SK-MEL-5 (cell line): ENCODE measurements at regions not wholly inside any gene's neighbourhood (a gene's known extent, or its start where the extent isn't known, plus 50 kb on each side); places are given as distances from the start of the nearest gene placed in this dataset.
"Not testable (repeated sequence)": the region's sequence is repeated elsewhere in the genome, so short reads cannot be mapped to it uniquely, and the experiment has no call there.

Source experiments
- DNase-seq: peaks from one replicate; pipeline ENCODE4 v3.0.0-alpha.2; 2016; ENCODE audit warnings: low read depth, low spot score
- in situ Hi-C: cut with HindIII; loops from 2 replicates; pipeline ENCODE4 v1.10.0; 2016; ENCODE audit warnings: low sequenced_read_pairs, high pct_unique_total_duplicates, low pct_unique_long_range_greater_than_20kb

DNA sequence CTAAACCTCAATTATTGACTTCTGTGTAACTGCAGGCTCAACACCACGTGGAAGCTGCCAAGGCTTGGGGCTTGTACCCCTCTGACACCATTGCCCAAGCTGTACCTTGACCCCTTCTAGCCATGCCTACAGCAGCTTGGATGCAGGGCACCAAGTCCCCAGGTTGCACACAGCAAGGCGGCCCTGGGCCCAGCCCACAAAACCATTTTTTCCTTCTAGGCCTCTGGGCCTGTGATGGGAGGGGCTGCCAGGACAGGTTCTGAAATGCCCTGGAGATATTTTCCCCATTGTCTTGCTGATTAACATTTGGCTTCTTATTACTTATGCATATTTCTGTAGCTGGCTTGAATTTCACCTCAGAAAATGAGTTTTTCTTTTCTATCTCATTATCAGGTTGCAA is 610.0 kb upstream of the LRRN3 start:
- in situ Hi-C loops = no loop called here
- DNase-seq = no peak

GRCh38 chr7:110483553-110483952 is 607.4 kb upstream of the LRRN3 start:
- in situ Hi-C loops = no loop called here
- no peak for DNase-seq

DNA sequence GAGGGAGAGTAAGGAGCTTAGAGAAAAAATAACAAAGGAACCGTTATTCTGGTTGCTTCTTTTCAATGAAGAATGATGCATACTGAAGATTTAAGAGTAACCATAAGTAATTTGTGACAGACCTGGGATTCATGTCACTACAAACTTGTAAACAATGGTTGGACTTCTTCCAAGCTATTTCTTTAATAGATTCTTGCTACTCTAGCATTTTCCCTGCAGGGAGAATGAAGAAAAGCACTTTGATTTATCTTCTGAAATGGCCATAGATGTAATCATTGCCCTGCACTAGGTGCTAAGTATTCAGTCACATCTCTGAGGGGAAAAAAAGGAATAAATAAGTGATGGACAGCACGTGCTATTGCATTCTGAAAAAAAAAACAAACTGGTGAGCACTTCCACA is 606.6 kb upstream of the LRRN3 start:
- in situ Hi-C loops = no loop called here
- DNase-seq = peak; percentile 10

GRCh38 chr7:110486549-110486948 is 604.4 kb upstream of the LRRN3 start:
- DNase-seq = no peak
- in situ Hi-C loops = no loop called here

DNA sequence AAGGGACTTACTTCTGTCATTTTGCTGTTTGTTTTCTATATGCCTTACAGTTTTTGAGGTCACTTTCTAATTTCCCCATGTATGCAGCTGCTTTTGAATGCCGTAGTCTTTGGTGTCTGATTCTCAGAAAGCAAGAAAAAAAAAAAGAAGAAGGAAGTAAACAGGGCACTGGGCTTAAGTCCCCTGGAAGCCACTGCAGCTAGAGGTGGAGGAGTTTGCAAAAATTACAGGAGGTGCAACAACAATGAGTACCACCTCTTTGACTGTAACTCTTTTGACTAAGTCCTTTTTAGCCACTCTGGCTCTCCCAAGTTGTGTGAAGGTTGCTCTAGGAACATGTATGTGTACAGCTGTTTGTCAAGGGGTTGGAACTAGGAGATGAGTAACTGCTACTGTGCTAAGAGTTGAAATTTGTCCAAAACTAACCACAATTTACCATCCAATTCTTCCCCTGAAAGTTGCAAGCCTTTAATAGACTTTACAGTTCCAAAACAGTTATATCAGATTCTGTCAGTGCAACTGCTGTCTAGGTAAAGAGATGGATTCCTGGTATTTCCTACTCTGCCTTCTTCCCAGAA is 588.0 kb upstream of the LRRN3 start:
- in situ Hi-C loops = no loop called here
- DNase-seq = no peak

DNA sequence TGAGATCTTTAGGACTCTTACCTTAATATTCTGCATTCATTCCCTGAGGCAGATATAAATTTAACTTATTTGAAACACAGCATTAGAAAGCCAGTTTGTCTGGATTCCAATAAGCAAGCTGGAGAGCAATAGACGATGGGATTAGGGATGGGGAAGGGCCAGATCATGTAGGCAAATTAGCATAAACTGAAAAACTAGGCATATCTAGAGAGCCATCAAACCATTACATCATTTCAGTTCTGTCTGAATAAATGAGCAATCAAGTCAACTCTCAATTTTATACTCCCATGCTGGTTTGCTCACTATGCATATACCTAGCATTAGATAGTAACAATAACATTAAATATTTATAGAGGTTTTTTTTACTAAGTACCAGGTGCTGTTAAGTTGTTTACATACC is 583.6 kb upstream of the LRRN3 start:
- in situ Hi-C loops = no loop called here
- no peak for DNase-seq

DNA sequence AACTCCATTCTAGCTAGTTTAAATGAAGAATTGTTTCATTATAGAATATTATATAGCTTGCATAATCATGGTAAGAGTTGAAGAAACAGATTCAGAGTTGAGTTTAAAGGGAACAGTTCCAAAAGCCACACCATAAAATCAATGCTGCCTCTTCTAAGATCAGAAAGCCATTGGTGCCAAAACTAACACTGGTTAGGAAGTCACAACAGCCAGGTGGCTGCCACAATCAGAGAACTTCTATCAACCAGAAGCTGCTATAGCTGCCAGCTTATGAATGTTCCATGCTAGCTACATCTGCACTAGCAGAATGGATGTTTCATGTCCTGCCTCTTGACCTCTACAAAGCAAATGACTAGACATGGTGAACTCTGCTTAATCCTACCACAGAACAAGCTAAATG is 583.1 kb upstream of the LRRN3 start:
- in situ Hi-C loops = no loop called here
- DNase-seq = no peak

- DNase-seq, in situ Hi-C loops: not testable (repeated sequence)
Observed at GRCh38 chr7:110514975-110515551, 575.9 kb upstream of the LRRN3 start.

- in situ Hi-C loops = no loop called here
- no peak for DNase-seq
Observed at GRCh38 chr7:110519851-110520250, 571.1 kb upstream of the LRRN3 start.

DNA sequence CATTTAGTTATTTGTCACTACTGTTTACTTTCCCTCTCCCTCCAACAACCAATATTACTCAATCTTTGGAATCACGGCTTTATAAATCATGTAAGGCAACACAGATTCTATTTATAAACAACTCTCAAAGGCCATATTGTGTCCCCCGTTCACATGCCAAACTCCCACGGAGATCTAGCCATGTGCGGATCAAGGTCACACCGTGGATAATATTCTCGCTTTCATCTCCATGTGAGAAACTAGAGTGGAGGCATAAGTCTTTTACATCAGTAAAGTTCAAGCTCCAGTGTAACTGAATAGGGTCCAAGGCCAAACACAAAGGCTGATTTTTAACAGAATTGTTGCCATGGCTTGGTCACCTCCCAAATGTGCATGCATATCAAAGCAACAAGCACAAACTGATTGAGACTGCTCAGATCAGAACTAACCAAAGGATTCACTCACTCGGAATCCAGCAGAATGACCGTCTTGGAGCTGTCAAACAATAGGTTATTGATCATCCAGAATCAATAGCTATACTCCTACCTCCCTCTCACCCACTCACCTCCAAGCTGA is 569.5 kb upstream of the LRRN3 start:
- in situ Hi-C loops = no loop called here
- peak; percentile 68 for DNase-seq

DNA sequence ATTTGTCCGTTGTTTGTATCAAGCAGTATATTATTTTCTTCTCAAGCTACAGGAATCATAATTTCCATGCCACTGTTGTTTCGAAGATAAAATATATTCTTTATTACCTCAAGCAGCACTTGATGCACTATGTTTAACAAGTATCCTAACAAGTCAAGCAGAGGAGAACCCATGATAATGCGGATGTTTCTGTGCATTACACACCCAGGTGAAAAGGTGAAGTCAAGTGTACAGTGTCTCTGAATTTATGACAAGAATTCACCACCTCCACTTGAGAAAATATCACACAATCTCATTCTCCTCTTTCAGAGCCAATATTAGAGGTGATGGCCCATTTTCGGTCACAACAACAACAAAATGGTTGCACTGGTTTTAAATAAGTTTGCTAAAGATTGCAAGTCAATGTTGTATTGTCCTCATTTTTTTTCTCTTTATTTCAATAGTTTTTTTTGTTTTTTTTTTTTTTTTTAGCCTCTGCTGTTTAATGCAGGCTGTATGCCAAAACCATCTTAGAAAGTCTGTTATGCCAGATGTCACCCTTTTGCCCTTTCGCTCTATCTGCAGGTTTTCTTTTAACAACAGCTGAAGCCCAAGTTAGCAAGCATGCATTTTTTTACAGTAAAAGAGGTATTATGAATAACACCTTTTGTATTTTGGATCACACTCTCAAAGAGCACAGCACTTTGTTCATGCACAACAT is 568.7 kb upstream of the LRRN3 start:
- DNase-seq = no peak
- in situ Hi-C loops = no loop called here

DNA sequence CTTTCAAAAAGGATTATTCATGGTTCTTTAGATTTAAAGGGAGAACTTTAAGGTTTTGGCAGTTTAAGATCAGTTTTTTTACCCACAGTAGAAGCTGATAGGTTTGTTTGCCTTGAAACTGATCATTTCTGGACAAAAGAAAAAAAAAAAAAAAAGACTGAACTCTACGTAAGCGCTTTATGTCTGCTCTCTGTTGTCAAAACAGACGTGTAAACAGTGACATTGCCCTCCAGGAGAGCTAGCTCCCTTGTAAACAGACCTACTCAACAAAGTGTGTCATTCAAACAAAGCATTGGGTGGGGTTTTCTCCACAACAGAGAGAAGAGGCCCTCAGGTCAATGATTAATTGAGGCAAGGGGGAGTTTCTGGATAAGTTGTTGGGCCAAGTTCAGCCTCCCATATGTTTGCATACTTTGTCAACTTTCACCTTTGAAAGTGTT is 568.1 kb upstream of the LRRN3 start:
- DNase-seq = no peak
- in situ Hi-C loops = no loop called here

DNA sequence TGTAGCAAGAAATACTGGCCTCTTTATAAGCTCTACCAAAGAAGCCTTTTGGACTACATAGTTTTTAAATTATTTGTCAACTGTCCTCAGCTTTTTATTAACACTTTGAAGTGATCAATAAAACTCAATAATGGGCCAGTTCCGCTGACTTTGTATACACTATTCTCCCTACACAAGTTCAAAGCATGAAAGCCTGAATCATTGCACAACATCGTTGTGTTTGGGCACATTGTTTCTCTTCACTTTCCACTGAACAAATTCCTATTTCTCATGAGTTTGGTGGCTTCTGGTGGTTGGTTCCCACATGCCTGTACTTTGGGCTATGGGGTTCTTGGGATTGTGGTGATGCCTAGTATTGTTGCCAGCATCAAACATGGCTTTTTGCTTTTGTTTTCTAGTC is 561.8 kb upstream of the LRRN3 start:
- DNase-seq = no peak
- in situ Hi-C loops = no loop called here

DNA sequence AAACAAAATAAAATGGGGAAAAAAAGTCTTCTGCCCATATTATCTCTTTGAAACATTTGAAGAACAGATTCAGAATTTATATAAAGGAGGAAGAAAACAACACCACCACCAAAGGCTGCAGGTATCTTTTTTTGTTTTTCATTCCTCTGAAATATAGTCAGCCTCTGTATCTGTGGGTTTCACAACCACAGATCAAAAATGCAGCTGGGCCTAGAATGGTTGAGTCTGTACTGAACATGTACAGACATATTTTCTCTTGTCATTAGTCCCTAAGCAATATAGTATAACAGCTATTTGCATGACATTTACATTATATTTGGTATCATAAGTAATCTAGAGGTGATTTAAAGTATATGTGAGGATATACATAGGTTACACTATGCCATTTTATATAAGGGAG is 559.7 kb upstream of the LRRN3 start:
- in situ Hi-C loops = no loop called here
- DNase-seq = no peak

DNA sequence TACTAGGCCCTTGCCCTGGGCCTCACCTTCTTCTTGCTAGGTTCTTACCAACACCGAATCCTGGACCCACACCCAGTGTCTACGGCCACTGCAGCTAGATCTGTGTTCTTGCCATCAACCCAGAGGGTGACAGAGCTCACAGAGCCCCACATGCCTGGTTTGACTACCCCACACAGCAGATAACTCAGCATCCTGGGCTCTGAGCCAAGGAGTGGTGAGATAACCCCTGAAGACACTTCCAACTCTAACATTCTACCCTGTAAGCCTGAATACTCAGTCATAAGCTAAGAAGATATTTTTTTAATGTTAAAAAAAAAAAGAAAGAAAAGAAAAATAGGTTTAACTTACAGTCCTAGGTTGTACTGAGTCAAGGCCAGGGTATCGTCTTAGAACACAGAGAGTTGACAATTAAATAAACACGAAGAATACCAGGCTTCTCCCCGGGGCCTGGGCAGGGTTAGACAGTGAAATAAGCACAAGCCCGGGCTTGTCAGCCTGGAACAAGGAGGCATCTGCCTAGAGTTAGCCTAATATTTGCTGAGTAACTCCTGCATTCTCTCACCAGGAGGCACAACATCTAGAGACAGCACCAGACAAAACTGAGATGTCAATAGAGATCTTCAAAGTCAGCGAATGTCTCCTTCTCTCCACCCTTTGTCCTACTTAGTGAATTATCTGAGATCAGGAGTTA is 556.5 kb upstream of the LRRN3 start:
- no peak for DNase-seq

GRCh38 chr7:110539216-110539615 is 551.7 kb upstream of the LRRN3 start:
- in situ Hi-C loops = no loop called here
- DNase-seq = no peak

More for the DNA sequence above, 556.5 kb upstream of the LRRN3 start:
- in situ Hi-C loops = no loop called here

GRCh38 chr7:110541962-110542361 is 549.0 kb upstream of the LRRN3 start:
- DNase-seq = no peak
- in situ Hi-C loops = no loop called here

DNA sequence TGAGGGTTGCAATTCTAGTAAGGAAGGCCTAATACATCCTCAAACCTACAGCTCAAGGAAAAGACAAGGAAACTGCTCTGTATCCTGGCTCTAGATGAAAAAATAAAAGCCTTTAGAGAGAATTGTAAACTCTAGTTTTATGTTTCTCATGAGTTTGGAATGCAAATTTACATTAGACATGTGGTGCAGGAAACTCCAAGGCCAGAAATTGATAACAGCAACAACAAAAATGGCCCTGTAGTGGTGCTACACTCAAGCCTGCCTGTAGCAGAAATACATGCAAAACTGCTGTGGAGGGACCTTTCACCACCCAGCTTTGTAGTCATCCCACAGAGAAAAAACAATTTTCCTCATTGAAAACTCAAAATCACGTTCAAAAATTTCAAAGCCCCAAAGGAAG is 546.7 kb upstream of the LRRN3 start:
- in situ Hi-C loops = no loop called here
- no peak for DNase-seq
